NCI-H2196 treated with DMSO at 0.1 percent for 48 hours (cell line): ENCODE measurements at regions not wholly inside any gene's neighbourhood (a gene's known extent, or its start where the extent isn't known, plus 50 kb on each side); places are given as distances from the start of the nearest gene placed in this dataset.

Source experiments
- DNase-seq: peaks from one replicate; lab custom pipeline; 2025; ENCODE audit not compliant: unreplicated experiment; lab: John Stamatoyannopoulos, UW

- no peak for DNase-seq
These were observed 727.7 kb downstream of the GALR1 start for GRCh38 chr18:77977331-77977730.

GRCh38 chr18:77980275-77980674, 730.6 kb downstream of the GALR1 start:
- no peak for DNase-seq

- DNase-seq: no peak
These were observed 732.2 kb downstream of the GALR1 start for GRCh38 chr18:77981874-77982273.

- no peak for DNase-seq
These were observed 733.6 kb downstream of the GALR1 start for GRCh38 chr18:77983270-77983669.

- DNase-seq: no peak
These were observed 734.5 kb downstream of the GALR1 start for GRCh38 chr18:77984178-77984577.

GRCh38 chr18:77984833-77985232, 735.2 kb downstream of the GALR1 start:
- DNase-seq: no peak

- DNase-seq: no peak
These were observed 736.1 kb downstream of the GALR1 start for GRCh38 chr18:77985526-77986281.

GRCh38 chr18:77990131-77990530, 740.5 kb downstream of the GALR1 start:
- no peak for DNase-seq

GRCh38 chr18:77990901-77991300, 741.3 kb downstream of the GALR1 start:
- DNase-seq: no peak

GRCh38 chr18:77992057-77992456, 742.4 kb downstream of the GALR1 start:
- DNase-seq: no peak

GRCh38 chr18:77993188-77993981, 743.7 kb downstream of the GALR1 start:
- no peak for DNase-seq

GRCh38 chr18:77995593-77995992, 745.9 kb downstream of the GALR1 start:
- no peak for DNase-seq

GRCh38 chr18:77996737-77997136, 747.1 kb downstream of the GALR1 start:
- DNase-seq: no peak

GRCh38 chr18:78001811-78002210, 752.2 kb downstream of the GALR1 start:
- DNase-seq: no peak

- DNase-seq: no peak
These were observed 756.5 kb downstream of the GALR1 start for GRCh38 chr18:78006006-78006773.

- DNase-seq: no peak
These were observed 757.2 kb downstream of the GALR1 start for GRCh38 chr18:78006774-78007260.

- DNase-seq: no peak
These were observed 760.7 kb downstream of the GALR1 start for GRCh38 chr18:78010363-78010762.

- DNase-seq: no peak
These were observed 768.2 kb downstream of the GALR1 start for GRCh38 chr18:78017869-78018268.

- DNase-seq: no peak
These were observed 771.5 kb downstream of the GALR1 start for GRCh38 chr18:78021196-78021595.

GRCh38 chr18:78031589-78031988, 781.9 kb downstream of the GALR1 start:
- DNase-seq: no peak

- DNase-seq: no peak
These were observed 782.3 kb downstream of the GALR1 start for GRCh38 chr18:78031991-78032390.
